ENCODE measurements at regions not wholly inside any gene's neighbourhood (a gene's known extent, or its start where the extent isn't known, plus 50 kb on each side); places are given as distances from the start of the nearest gene placed in this dataset.
"Not testable (repeated sequence)": the region's sequence is repeated elsewhere in the genome, so short reads cannot be mapped to it uniquely, and the experiment has no call there.

DNA sequence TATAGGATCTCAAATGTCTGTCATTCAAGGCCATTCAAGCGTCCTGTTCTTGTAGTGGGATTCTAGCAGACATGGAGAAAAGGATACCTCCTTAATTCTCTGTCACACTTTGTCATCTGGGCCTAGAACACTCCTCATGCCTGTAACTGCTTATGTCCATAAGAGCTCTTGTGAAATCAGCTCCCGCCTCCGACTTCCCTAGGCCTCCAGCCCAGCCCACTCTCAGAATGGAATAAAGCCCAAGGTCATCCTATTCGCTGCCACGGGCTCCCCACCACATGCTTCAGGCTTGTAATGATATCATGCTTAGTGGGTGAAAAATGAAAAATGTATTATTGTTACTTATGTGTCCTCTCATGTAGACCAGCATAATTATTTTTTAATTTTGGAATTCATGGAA lies 632.5 kb downstream of the ISL1 start:
- Histone ChIP-seq H3K4me3 (no peak overlapping the region), H3K27me3 (no peaks in the 10 kb centered on the region), H3K27ac (no peak overlapping the region), H3K36me3 (no peaks in the 10 kb centered on the region), H3K9me3 (no peaks in the 10 kb centered on the region), H3K4me1 (no peaks in the 10 kb centered on the region)
- intact Hi-C loops (cut with DNase I; ENCODE audit: low total_unique reads): no loop called here
- no peak for DNase-seq (ENCODE audit: low spot score in 2 of 2)
- TF ChIP-seq CTCF (IDR thresholded peaks at IDR 0.05): no peak
- TF ChIP-seq POLR2A (IDR thresholded peaks at IDR 0.05): no peak
- TF ChIP-seq POLR2AphosphoS5 (IDR thresholded peaks at IDR 0.05): no peak

- no peaks in the 10 kb centered on the region for H3K9me3 ChIP-seq
- TF ChIP-seq POLR2AphosphoS5 (IDR thresholded peaks at IDR 0.05) (no peak), POLR2A (IDR thresholded peaks at IDR 0.05) (no peak), CTCF (IDR thresholded peaks at IDR 0.05) (no peak)
- intact Hi-C loops (cut with DNase I; ENCODE audit: low total_unique reads): no loop called here
Observed at GRCh38 chr5:52017567-52017966, 634.3 kb downstream of the ISL1 start.

DNA sequence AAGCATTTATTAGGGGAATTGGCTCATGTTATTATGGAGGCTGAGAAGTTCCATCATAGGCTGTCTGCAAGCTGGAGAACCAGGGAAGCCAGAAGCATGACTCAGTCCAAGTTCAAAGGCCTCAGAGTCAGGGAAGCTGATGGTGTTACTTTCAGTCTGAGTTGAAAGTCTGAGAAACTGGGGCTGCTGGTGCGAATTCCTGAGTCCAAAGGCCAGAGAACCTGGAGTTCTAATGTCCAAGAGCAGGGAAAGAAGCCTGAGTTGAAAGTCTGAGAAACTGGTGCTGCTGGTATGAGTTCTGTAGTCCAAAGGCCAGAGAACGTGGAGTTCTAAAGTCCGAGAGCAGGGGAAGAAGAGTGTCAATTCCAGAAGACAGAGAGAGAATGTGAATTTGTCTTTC lies 641.1 kb downstream of the ISL1 start:
- Histone ChIP-seq H3K9me3 (no peaks in the 10 kb centered on the region), H3K36me3 (no peaks in the 10 kb centered on the region), H3K27ac (no peak overlapping the region), H3K27me3 (no peaks in the 10 kb centered on the region), H3K4me1 (no peaks in the 10 kb centered on the region), H3K4me3 (no peak overlapping the region)
- no peak for DNase-seq (ENCODE audit: low spot score in 2 of 2)
- intact Hi-C loops (cut with DNase I; ENCODE audit: low total_unique reads): no loop called here
- no peak for TF ChIP-seq POLR2A (IDR thresholded peaks at IDR 0.05)
- no peak for TF ChIP-seq CTCF (IDR thresholded peaks at IDR 0.05)
- no peak for TF ChIP-seq POLR2AphosphoS5 (IDR thresholded peaks at IDR 0.05)

More at GRCh38 chr5:52017567-52017966, 634.3 kb downstream of the ISL1 start:
- DNase-seq (ENCODE audit: low spot score in 2 of 2): no peak
- H3K4me1 ChIP-seq: no peaks in the 10 kb centered on the region
- H3K4me3 ChIP-seq: no peak overlapping the region
- no peaks in the 10 kb centered on the region for H3K36me3 ChIP-seq
- no peak overlapping the region for H3K27ac ChIP-seq
- H3K27me3 ChIP-seq: no peaks in the 10 kb centered on the region

- H3K27ac ChIP-seq; H3K4me1 ChIP-seq; H3K4me3 ChIP-seq; H3K36me3 ChIP-seq; H3K9me3 ChIP-seq; DNase-seq (ENCODE audit: low spot score in 2 of 2); H3K27me3 ChIP-seq; intact Hi-C loops (cut with DNase I; ENCODE audit: low total_unique reads): not testable (repeated sequence)
Observed at GRCh38 chr5:52029836-52030235, 646.6 kb downstream of the ISL1 start.

GRCh38 chr5:52041842-52042241 lies 658.6 kb downstream of the ISL1 start:
- no peaks in the 10 kb centered on the region for H3K27me3 ChIP-seq
- TF ChIP-seq POLR2A (IDR thresholded peaks at IDR 0.05) (no peak), CTCF (IDR thresholded peaks at IDR 0.05) (no peak), POLR2AphosphoS5 (IDR thresholded peaks at IDR 0.05) (no peak)
- H3K9me3 ChIP-seq: no peaks in the 10 kb centered on the region
- H3K27ac ChIP-seq: no peak overlapping the region
- DNase-seq (ENCODE audit: low spot score in 2 of 2): no peak
- no peaks in the 10 kb centered on the region for H3K36me3 ChIP-seq
- no peak overlapping the region for H3K4me3 ChIP-seq
- H3K4me1 ChIP-seq: no peaks in the 10 kb centered on the region
- intact Hi-C loops (cut with DNase I; ENCODE audit: low total_unique reads): no loop called here

DNA sequence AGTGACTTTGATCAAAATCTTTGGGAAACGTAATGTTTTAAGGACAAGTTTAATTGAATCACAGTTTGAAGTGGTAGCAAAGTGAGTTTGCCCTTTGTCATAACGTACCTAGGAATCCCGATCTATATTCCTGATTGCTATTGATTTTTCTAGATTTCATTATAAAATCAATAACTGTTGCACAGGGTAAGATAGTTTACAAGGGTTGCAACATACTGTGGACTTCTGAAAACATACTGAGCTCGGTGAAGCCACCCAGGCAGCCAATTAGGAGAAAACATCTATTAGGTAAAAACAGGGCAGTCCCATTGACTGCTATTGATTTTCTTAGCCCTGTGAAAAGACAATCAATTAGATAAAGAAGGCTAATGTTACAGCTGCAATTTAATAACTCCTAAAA lies 659.9 kb downstream of the ISL1 start:
- H3K36me3 ChIP-seq: no peaks in the 10 kb centered on the region
- no peaks in the 10 kb centered on the region for H3K9me3 ChIP-seq
- no peak overlapping the region for H3K4me3 ChIP-seq
- intact Hi-C loops (cut with DNase I; ENCODE audit: low total_unique reads): no loop called here
- TF ChIP-seq POLR2A (IDR thresholded peaks at IDR 0.05) (no peak), POLR2AphosphoS5 (IDR thresholded peaks at IDR 0.05) (no peak), CTCF (IDR thresholded peaks at IDR 0.05) (no peak)
- H3K27ac ChIP-seq: no peak overlapping the region
- no peaks in the 10 kb centered on the region for H3K4me1 ChIP-seq
- DNase-seq (ENCODE audit: low spot score in 2 of 2): no peak
- no peaks in the 10 kb centered on the region for H3K27me3 ChIP-seq
